Aorta (tissue), 5 donors: ENCODE measurements at regions not wholly inside any gene's neighbourhood (a gene's known extent, or its start where the extent isn't known, plus 50 kb on each side); places are given as distances from the start of the nearest gene placed in this dataset.

Experiments used
- ATAC-seq: fragments of 200-7000 bp; cut with Tn5 transposase; one replicate; pipeline ENCODE4 v1.9.1; 2022; ENCODE audit warnings: moderate library complexity; ENCODE audit not compliant: low FRiP score
- DNase-seq, 2 donors: peaks; one replicate each; pipeline ENCODE4 v3.0.0-alpha.2; 2020
- H3K27ac ChIP-seq, 2 donors: one replicate each; pipeline ENCODE4 v1.5.1; 2013; ENCODE audit warnings: low read length in 2 of 2, mild to moderate bottlenecking in 2 of 2, moderate library complexity in 2 of 2, control low read depth in 1 of 2, inconsistent platforms in 1 of 2, low read depth in 1 of 2
- H3K27me3 ChIP-seq, 2 donors: one replicate each; pipeline ENCODE4 v1.6.1; 2013; ENCODE audit warnings: control low read depth in 1 of 2, low read length in 1 of 2, mild to moderate bottlenecking in 1 of 2, moderate library complexity in 1 of 2; ENCODE audit not compliant: insufficient read depth in 2 of 2, control insufficient read depth in 1 of 2
- H3K36me3 ChIP-seq, 2 donors: one replicate each; pipeline ENCODE4 v1.6.1; 2013; ENCODE audit warnings: control low read depth in 1 of 2, low read length in 1 of 2, mild to moderate bottlenecking in 1 of 2; ENCODE audit not compliant: insufficient read depth in 2 of 2, control insufficient read depth in 1 of 2
- H3K4me1 ChIP-seq, 2 donors: one replicate each; pipeline ENCODE4 v1.6.1; 2013; ENCODE audit warnings: low read length in 2 of 2, control low read depth in 1 of 2, mild to moderate bottlenecking in 1 of 2, moderate library complexity in 1 of 2; ENCODE audit not compliant: insufficient read depth in 2 of 2, control insufficient read depth in 1 of 2
- H3K4me3 ChIP-seq, 2 donors: one replicate each; pipeline ENCODE4 v1.5.1; 2013; ENCODE audit warnings: low read length in 2 of 2, control low read depth in 1 of 2, mild to moderate bottlenecking in 1 of 2
- H3K9me3 ChIP-seq: one replicate; pipeline ENCODE4 v1.6.1; 2013; ENCODE audit warnings: mild to moderate bottlenecking, low read length; ENCODE audit not compliant: control insufficient read depth
- WGBS, 2 donors: extraction: QIAGEN DNeasy Blood & Tissue Kit; methylation state at CpG; one replicate each; pipeline ENCODE4 v1.1.7; 2013; 5-methylcytosine and 5-hydroxymethylcytosine counted together
- intact Hi-C, 2 donors: fragments of 100-400 bp; cut with DNase I; formaldehyde crosslinking; loops; one replicate each; pipeline versions ENCODE4 v1.14.2 to v1.15.0; 2022
- donor health status: healthy with polysubstance abuse.
- donor health status: Bipolar disorder and iron deficiency.
- donor health status: DM: no; HTN: no; CAD: no.
- donor health status: DM: no; HTN: no; CAD: no.
- donor health status: DM: yes; HTN: yes; CAD: no.

DNA sequence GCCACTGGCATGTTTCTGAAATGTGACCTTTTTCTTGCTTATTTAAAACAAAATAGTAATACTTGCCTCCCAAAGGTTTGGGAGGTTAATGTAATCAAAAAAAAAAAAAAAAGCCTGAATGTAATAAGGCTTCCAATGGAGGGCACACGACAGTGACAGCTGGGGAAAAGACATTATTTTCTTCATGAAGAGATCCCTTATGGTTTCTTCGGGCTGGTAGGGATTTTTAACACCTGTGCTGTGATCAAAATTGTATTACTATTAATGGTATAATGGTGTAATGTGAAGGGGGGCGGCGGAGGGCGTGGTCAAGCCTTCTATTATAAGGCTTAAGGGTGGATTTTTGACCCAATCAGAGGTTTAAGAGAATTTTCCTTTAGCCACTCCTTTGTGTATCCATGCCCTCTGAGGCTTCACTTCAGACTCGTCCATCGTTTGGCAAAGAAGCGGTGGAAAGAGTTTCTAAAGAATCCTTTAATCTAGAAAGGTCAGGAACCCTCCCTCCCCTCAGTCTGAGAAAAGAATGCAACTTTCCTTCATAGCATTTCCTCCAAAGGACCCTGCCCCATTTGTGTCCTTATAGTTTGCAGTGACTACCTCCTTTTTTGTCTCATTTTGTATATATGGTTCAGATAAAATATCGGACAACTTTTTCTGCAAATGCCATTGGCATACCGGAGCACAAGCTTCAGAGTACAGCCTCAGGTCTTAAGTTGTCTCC is 89.5 kb upstream of the CHD2 start:
- Histone ChIP-seq H3K27ac (peak overlapping the region; percentile 47 to 84), H3K4me1 (no peaks in the 10 kb centered on the region), H3K27me3 (no peaks in the 10 kb centered on the region), H3K9me3 (no peaks in the 10 kb centered on the region), H3K36me3 (no peaks in the 10 kb centered on the region), H3K4me3 (peak overlapping the region; percentile 17 to 84)
- intact Hi-C loops, result loop anchor here in 1 of 2 donors (5.0 kb wide), 1 partner anchor 72 kb away; no protein-coding TSS in a partner anchor
- 1 to 3% methylated on average over 10 of the region's 10 CpGs for WGBS, 2 donors
- peak; percentile 82 to 83 for DNase-seq
- ATAC-seq, result no peak

DNA sequence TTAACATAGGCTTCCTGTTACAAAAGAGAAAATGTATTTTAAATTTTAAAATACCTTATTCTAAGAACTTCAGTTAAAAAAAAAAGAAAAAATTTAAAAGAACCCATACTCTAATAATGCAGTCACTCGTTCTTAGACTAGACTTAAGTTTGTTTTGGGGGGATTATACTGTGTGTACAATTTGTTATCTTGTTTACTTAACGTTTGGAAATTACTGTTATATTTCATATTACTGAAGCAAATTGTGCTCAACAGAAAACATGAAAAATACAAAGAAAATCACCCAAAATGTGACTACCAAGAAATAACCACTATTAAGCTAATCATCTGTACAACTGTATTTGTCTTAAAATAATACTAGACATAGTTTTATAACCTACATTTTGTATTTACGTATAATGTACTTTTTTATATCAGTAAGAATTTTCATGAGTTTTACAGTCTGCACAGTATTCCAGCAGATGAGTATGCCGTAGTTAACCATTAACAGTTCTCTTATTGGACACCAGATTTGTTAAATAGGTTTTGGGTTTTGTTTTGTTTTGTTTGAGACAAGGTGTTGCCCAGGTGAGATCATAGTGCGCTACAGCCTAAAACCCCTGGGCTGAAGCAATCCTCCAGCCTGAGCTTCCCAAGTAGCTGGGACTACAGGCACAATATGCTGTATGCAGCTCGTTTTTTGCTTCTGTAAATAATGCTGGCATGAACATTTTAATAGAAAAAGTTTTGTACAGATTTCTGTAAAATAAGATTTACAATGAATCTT is 88.8 kb upstream of the CHD2 start:
- 15 to 16% methylated on average over 6 of the region's 6 CpGs for WGBS, 2 donors
- H3K27me3 ChIP-seq, result no peaks in the 10 kb centered on the region
- H3K4me1 ChIP-seq, result no peaks in the 10 kb centered on the region
- intact Hi-C loops, result loop anchor here in 1 of 2 donors (5.0 kb wide), 1 partner anchor 71 kb away; no protein-coding TSS in a partner anchor
- H3K36me3 ChIP-seq, result no peaks in the 10 kb centered on the region
- H3K4me3 ChIP-seq, result peak overlapping the region; percentile 26 to 84
- H3K27ac ChIP-seq, result peak overlapping the region; percentile 7 to 84
- no peak for DNase-seq
- no peaks in the 10 kb centered on the region for H3K9me3 ChIP-seq
- no peak for ATAC-seq

DNA sequence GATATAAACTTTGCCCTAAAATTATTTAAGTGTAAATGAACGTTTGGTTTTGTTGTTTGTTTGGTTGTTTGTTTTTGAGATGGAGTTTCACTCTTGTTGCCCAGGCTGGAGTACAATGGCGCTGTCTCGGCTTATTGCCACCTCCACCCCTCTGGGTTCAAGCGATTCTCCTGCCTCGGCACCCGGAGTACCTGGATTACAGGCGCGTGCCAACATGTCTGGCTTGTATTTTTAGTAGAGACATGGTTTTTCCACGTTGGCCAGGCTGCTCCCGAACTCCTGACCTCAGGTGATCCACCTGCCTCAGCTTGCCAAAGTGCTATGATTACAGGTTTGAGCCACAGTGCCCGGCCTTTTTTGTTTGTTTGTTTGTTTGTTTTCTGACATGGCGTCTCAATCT is 87.9 kb upstream of the CHD2 start:
- DNase-seq (no peak), ATAC-seq (no peak)
- 71 to 73% methylated on average over 12 of the region's 12 CpGs for WGBS, 2 donors
- no peak overlapping the region for H3K27ac ChIP-seq
- no peaks in the 10 kb centered on the region for H3K4me1 ChIP-seq
- no peak overlapping the region for H3K4me3 ChIP-seq
- no peaks in the 10 kb centered on the region for H3K27me3 ChIP-seq
- intact Hi-C loops, result loop anchor here in 1 of 2 donors (5.0 kb wide), 1 partner anchor 70 kb away; no protein-coding TSS in a partner anchor
- H3K9me3 ChIP-seq, result no peaks in the 10 kb centered on the region
- no peaks in the 10 kb centered on the region for H3K36me3 ChIP-seq

DNA sequence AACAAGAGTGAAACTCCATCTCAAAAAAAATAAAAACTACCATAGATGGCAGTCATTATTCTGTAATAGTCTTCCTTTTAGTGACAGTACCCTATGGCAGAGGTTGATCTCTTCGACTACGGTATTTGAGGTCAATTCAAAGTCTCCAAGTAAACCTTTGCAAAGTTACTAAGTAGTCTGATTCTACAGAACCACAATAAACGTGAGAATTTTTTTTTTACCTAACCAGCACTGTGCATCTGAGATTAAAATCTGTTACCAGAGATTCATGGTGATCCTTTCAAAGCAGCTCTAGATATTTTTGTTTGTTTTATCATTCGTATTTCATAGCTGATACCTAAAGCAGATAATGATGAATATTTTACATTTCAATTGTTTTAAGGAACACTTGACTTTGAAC is 86.6 kb upstream of the CHD2 start:
- intact Hi-C loops, result loop anchor here in 1 of 2 donors (5.0 kb wide), 1 partner anchor 69 kb away; no protein-coding TSS in a partner anchor
- Histone ChIP-seq H3K27me3 (no peaks in the 10 kb centered on the region), H3K4me1 (no peaks in the 10 kb centered on the region), H3K27ac (no peak overlapping the region), H3K4me3 (no peak overlapping the region), H3K9me3 (no peaks in the 10 kb centered on the region), H3K36me3 (no peaks in the 10 kb centered on the region)
- DNase-seq, result no peak
- 83 to 86% methylated on average over 4 of the region's 4 CpGs for WGBS, 2 donors
- no peak for ATAC-seq

DNA sequence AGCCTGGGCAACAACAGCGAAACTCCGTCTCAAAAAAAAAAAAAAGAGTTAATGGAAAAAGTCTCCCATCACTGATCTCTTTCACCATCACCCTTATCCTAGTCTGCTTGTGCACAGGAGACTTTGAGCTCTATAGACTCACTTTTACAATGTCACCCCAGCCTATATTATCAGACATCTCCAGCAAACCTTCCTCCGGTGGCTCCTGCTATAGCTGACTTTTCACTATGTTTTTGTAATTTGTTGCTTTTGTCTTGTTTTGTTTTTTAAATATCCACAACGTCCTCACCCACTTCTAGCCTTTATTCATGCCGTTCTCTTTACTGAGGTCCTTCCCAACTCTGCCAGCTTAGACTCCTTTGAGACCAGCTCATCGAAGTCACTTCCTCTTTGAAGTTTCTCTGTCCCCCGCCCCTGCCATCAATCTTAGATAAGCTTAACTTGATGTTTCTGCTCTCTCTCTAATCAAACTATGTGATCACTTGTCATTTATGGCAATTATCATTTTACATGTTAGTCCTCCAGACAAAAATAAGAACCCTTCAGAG is 82.7 kb upstream of the CHD2 start:
- no peaks in the 10 kb centered on the region for H3K4me1 ChIP-seq
- ATAC-seq, result no peak
- H3K9me3 ChIP-seq, result no peaks in the 10 kb centered on the region
- H3K4me3 ChIP-seq, result no peak overlapping the region
- H3K27me3 ChIP-seq, result no peaks in the 10 kb centered on the region
- WGBS, 2 donors, result 58 to 66% methylated on average over 5 to 7 of the region's 7 CpGs
- no peaks in the 10 kb centered on the region for H3K36me3 ChIP-seq
- H3K27ac ChIP-seq, result no peak overlapping the region
- DNase-seq, result no peak
- intact Hi-C loops, result no loop called here

DNA sequence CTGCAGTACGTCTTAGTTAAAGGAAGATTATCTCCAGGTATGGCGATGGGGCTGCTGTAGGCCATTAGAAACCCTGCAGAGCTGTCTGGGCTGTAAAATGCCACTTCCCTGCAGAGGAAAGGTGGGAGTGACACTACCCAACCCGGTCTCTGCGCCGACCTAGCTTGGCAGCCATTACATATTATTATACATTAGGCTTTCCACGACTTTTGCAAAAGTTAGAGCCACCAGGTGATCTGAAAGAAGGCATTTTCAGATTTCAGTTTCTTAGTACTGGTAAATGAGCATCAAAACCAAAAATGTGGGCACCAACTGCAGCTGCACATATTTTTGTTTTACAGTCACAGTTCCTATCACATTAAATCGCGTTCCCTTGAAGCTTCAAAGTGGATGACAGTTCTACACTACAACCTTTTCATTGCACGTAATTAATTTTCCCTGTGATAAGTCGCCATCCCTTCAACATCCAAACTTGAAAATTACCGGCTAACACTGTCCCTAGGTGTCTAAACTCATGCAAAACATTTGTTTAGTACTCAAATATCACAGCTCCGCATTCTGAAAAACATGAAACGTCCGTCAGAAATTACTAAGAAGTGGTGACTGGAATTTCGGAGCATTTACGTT is 81.4 kb upstream of the CHD2 start:
- Histone ChIP-seq H3K36me3 (no peaks in the 10 kb centered on the region), H3K9me3 (no peaks in the 10 kb centered on the region), H3K4me3 (no peak overlapping the region), H3K4me1 (no peaks in the 10 kb centered on the region), H3K27me3 (no peaks in the 10 kb centered on the region), H3K27ac (peak overlapping the region in 1 of 2 donors; percentile 30)
- ATAC-seq, result no peak
- DNase-seq, result no peak
- WGBS, 2 donors, result 57 to 68% methylated on average over 16 of the region's 16 CpGs
- intact Hi-C loops, result no loop called here

DNA sequence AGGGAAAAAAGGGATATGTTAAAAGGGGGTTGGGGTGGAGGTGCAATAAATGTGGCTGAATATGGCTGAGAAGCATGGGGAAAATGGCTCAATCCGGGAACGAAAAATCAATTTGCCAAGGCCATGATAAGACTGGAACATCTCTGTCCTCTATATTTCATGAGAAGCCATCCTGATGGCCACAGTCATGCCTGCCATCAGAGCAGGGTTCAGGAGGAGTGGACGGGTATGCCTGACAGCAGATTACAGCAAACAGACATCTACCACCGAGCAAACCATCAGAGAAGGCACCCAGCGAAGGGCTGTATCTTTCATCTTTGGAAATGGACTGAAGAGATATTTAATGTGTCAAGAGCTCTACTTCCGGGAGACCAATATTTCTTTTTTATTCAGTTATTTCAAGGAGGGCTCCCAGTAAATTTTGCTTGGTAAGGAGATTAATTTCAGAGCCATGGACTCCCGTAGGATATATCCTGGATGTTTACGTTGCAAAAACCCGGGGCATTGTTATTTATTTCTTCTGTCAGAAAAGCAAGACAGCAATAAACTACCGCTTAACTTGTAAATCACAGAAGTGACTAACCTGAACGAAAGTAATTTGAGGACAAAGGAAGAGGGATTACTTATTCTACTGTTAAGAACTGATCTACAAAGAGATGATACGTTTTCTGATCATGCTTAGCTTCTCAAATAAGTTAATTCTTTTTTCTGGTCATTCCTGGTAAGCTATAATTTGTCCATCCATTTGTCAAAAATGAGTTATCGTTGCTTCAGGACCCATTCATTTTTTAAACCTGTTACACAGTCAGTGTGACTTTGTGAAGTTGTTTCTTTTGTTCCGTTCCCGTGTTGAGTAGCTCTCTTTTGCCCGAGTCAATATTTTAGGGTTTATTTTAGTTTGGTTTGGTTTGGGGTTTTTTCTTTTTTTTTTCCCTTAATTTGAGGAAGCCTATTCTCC is 80.6 kb upstream of the CHD2 start:
- H3K9me3 ChIP-seq, result no peaks in the 10 kb centered on the region
- DNase-seq (no peak), ATAC-seq (no peak)
- intact Hi-C loops, result no loop called here
- H3K27ac ChIP-seq, result peak overlapping the region; percentile 46 to 89
- peak overlapping the region; percentile 33 to 43 for H3K4me3 ChIP-seq
- no peaks in the 10 kb centered on the region for H3K4me1 ChIP-seq
- H3K27me3 ChIP-seq, result no peaks in the 10 kb centered on the region
- H3K36me3 ChIP-seq, result no peaks in the 10 kb centered on the region
- 23% methylated on average over 16 of the region's 16 CpGs for WGBS, 2 donors
